Activated CD4-positive, CD25-positive, alpha-beta regulatory T cell treated with anti-CD3 and anti-CD28 coated beads, Interleukin-2, amount 50 U/mL, for 24 hours (primary cell): ENCODE measurements at regions not wholly inside any gene's neighbourhood (a gene's known extent, or its start where the extent isn't known, plus 50 kb on each side); places are given as distances from the start of the nearest gene placed in this dataset.

ENCODE experiments used
- ATAC-seq, 2 donors: fragments of 150-1000 bp; cut with Tn5 transposase; one replicate each; pipeline ENCODE4 v1.10.0; 2021; ENCODE audit warnings: mild to moderate bottlenecking in 1 of 2, moderate library complexity in 1 of 2

DNA sequence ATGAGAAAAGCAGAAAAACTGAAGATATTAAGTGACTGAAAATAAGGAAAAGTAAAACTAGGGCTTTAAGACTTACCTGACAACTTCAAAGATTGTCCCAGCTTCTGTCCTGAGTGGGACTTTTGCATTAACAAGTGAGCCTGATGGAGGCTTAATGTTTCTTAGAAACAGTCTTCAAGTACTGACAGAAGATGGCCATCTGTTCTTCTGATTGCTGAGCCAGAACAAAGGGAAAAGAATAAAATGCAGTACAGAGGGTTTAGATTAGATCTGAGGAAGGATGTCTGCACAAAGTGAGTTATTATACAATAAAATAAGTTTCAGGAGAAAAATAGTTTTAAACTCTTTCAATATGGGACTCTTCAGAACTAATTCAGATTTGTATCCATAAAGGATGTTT lies 500.7 kb downstream of the CETN3 start:
- ATAC-seq: no peak

DNA sequence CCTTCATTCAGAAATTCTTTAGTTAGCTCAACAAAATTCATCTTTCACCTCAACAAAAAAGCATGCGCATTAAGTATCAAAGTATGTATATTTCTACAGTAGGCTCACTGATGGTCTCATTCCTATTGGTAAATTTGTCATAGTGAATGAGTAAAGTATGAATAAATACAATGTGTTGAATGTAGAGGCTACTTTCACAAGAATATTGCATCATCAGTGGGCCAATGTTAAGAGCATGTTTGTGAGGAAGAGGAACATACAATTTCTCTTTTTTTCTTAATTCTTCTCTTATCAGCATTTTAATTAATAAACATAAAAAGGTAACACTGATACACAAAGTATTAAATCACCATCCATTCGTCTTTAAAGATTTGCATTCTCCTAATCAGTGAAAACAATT lies 505.1 kb downstream of the CETN3 start:
- no peak for ATAC-seq

DNA sequence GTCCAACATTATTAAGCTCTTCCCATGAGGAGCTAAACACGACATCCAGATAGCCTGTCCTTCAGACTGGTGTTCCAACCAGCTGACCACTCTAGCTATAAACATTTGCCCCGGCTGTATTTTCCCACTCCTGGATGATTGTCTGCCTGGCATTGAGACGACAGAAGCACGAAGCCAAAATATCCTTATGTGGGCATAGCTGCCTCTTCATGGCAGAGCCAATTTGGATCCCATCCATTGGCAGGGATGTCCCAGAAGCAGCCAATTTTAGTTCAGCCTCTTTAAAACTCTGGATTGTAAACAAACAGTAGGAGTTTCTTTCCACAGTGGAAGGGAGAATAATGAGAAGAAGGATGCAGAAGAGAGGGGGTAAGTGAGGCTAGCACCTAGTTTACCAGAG lies 507.6 kb downstream of the CETN3 start:
- ATAC-seq: no peak

DNA sequence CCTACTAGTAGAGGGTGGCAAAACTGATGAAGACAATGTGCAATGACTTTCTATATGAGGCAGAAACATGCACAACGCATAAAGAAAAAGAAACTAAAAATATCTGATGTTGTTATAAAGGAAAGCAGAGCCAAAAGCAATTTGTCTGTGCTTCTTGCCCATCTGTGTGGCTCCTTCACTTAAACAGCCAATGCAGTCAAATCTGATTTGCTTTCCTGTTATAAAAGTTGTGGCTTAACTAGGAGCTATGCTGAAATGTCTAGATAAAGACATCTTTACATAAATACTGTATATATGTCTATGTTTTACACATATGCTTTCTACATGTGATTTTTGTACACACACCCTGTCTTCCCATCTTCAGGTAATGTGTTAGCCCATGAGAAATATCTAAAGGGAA lies 508.2 kb downstream of the CETN3 start:
- no peak for ATAC-seq

DNA sequence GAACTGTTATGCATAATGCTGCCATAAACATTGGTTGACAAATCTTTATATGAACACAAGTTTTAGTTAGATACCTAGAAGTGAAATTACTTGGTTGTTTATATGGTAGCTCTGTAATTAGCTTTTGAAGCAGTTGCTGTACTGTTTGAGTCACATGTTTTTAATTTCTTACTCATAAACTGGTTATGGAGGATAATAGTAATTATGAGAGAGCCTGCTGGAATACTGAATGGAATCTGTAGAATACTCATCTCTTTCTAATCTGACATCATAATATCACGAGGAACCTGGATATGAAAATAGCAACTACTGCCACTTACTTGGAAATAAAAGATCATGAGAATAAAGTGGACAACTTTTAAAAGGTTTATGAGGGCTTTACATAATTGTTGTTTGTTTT lies 509.2 kb downstream of the CETN3 start:
- ATAC-seq: no peak

DNA sequence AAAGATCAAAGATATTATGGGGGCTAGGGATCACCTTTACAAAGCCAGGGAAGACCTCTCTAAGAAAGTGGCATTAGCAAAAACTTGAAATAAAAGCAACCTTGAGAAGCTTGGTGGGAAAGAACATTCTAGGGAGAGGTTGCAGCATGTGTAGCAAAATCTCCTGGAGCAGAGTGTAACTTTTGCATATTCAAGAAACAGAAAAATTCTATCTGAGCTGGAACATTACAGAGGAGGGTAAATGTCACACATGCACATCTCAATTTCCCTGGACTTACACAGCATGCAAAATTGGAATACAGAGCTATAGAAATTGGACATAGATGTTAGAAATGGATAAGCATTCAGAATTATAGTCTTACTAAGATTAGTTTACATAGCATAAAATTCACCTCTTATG lies 510.0 kb downstream of the CETN3 start:
- no peak for ATAC-seq

DNA sequence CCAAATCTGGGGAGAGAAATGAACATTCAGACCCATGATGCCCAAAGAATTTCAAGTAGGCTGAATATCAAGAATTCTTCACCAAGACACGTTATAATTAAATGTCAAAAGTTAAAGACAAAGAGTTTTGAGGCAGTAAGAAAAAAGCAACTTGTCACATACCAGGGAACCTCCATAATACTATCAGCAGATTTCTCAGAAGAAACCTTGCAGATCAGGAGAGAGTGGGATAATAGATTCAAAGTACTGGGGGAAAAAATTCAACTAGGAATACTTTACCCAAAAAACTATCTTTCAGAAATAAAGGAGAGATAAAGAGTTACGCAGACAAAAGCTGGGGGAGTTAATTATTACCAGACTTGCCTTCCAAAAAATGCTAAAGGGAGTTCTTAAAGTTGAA lies 516.0 kb downstream of the CETN3 start:
- no peak for ATAC-seq

DNA sequence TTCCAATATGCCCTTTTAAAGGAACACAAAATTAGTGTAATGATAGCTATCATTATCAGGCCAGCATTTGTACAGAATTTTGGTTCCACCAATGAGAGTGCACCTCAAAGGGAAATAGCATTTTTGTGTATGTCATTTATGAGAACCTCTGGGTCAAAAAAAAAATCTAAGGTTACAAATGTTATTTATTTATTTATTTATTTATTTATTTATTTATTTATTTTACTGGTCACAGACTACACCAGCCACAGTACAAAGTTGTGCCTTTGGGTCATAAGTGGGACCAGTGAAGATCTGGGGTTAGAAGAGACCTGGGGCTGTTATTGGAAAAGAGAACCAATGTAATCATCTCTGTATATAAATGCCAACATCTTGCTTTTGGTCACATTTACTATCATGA lies 523.9 kb downstream of the CETN3 start:
- ATAC-seq: no peak

DNA sequence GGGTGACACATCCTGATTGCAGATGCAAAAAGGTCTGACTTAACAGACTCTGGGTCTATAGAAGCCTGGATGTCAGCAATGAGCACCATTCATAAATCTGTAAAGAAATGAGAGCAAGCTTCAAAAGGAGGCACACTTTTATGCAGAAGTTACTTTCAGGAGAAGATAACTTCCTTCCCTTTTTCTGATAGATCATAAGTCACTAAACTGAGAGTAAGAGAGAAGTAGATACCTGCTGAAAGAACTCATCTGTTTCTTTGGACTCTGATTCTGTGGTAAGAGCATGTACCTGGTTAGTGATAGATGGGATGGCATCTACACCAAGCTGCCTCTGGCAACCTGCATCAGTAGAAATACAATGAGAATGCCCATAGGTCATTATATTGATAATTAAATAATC lies 525.6 kb downstream of the CETN3 start:
- ATAC-seq: no peak

DNA sequence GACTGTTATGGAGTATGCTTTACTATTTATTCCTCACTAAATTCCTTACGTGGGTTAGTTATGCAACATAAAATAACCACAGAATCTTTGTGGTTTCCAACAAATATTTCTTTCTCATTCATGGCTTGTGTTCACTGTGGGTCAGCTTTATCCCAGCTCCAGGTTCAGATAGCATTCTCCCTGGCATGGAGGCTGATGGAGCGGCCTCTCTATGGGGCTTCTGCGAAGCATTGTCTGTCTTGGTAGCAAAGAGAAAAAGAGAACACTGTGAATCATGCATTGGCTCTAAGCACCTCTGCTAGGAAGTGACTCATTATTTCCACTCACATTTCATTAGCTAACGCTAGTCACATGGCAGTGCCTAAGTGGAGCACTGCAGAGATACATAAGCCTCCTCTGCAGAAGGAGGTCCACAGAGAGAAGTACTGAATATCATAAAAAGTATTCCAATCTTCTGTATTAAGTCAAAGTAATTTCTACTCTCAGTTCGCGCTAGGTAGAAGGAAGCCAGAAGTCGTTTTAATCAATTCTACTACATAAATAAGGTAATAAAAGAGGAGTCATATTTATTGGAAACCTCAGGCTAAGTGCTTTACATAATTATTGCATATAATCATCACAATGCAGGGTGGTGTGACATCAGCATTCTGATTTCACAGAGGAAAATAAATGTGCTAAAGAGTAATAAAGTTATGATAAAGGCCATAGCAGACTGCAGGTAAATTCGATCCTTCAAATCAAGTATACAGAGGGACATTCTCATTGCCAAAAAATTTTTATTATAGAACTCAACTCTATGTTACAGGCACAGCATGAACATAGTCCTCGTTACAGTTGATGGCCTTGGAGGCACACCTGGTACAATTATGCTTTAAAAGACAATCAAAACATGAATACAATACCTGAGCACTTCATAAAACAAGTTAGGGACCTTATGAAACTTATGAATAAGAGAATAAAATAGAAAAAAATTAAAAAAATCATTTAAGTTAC lies 531.1 kb downstream of the CETN3 start:
- no peak for ATAC-seq

DNA sequence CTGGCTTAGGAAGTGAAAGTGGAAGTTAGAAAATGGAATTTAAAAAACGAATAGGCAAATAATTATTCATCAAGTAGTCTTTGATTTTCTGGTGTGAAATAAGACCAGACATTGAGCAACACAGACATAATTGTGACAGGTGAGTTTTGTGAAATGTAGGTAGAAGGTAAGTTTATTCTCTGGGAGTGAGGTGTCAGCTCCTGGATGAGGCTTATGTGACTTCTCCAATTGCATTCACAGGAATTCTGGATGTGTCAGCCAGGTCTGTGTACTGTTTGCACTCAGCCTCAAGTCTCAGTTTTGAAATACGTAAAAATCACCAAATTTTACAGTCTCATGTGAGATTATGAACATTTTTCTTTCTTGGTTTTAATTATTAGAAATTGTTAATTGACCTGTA lies 537.6 kb downstream of the CETN3 start:
- ATAC-seq: no peak

DNA sequence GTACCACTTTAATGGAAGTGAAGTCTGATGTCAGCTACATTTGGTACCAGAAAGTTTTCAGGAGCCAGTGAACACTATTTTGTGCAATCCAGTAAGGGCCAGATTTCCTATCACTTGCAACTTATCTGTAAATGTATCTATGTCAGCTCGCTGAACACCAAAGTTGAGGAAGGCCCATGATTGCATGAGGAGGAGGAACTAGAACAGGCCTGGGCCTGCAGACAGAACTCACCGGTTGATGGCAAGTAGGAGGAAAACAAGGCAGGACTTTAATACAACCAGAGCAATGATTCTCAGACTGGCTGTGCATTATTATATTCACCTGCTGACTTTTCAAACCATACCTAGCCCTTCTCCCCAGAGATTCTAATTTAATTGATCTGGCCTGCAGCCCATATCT lies 540.2 kb downstream of the CETN3 start:
- ATAC-seq: no peak

DNA sequence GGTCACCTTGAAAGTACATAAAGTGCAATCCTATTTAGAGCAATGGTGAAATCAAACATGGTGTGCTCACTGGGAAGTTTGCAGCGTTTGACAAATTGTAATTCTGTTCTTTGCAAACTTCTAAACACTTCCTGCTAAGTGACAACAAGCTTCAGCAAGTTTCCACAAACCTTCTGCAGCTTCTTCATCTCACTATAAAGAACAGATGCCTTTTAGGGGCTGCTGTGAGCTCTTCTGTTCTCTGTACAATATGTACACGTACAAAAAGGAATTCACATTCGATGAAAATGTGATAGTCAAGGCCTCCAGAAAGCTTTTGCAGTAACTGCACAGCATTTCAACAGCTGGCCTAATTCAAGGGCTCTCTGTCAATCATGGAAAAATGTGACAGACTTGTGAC lies 543.1 kb downstream of the CETN3 start:
- no peak for ATAC-seq

DNA sequence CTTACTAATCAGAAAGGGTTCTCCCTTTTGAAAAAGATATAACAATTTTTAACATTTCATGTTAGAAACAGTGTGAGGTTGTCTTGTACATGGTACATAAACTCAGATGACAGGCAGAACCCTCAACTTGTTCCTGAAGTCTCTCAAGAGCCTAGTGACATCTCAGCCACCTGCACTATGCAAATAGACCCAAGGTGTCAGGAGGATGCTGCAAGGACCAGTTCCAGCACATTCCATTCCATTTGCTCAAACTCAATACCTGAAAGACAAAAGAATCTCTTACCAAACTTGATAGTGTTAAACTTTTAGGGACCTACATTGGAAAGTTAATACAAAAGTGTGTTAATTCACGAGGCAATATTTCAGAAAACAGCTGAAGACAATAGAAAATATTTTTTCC lies 544.6 kb downstream of the CETN3 start:
- no peak for ATAC-seq

DNA sequence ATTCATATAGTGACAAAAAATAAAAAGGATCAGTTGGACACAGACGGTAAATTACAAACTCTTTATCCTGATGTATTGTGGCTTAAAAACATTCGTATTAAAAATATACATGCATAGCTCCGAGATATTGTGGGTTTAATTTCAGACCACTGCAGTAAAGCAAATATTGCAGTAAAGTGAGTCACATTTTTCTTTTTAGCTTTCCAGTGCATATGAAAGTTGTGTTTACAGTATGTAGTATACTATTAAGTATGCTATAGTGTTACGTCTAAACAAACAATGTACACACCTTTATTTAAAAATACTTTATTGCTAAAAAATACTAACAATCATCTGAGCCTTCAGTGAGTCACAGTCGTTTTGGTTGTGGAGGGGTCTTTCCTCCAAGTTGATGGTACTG lies 551.8 kb downstream of the CETN3 start:
- ATAC-seq: no peak

DNA sequence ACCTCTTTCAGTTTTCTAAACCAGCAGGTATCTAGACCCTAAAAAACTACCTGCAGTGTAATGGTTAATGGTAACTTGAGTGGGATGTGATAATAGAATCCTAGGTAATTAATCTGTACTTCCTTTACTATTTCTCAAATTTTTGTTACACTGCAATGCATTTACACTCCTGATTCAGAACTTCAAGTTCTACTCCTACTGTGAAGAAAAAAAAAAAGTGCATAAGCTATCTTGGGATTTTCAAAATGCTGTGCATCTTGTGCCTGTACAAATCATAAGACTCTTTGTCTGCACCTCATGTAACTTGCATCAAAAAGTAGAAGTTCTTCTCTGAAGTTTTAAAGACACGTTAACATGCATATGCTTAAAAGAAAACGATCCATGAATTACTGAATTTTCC lies 554.1 kb downstream of the CETN3 start:
- ATAC-seq: no peak

DNA sequence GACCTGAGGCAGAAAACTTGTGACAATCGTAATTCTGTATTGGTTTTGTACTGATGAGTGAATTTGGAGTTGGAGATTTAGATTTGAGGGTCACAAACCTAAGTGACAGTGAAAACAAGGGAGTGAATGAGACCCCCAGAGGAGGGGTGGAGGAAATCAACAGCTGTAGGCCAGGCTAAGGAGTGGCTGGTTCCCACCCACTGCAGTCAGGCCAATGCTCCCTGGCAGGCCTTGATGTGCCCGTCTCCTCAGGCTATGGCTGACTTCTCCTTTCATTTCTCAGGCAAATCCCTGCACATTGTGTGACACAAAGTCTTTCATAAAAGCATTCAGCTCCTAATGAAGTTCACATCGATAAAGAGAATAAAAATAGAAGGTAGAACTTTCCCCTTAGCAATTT lies 557.6 kb downstream of the CETN3 start:
- no peak for ATAC-seq

DNA sequence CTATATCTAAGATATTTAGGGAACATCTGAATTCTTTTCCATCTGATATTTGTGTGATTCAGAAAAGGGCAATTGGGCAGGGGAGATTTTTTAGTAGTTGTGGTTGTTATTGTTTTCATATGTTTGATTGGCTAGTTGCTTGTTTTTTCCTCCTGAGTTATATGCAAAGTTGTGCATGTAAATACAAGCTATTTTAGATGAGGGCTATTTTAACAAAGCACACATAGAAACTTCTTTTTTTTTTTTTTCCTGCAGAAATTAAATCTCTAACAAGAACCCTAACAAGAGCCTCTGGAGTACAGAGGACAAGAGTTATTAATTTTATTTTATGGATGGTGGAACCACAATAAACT lies 559.1 kb downstream of the CETN3 start:
- ATAC-seq: no peak

DNA sequence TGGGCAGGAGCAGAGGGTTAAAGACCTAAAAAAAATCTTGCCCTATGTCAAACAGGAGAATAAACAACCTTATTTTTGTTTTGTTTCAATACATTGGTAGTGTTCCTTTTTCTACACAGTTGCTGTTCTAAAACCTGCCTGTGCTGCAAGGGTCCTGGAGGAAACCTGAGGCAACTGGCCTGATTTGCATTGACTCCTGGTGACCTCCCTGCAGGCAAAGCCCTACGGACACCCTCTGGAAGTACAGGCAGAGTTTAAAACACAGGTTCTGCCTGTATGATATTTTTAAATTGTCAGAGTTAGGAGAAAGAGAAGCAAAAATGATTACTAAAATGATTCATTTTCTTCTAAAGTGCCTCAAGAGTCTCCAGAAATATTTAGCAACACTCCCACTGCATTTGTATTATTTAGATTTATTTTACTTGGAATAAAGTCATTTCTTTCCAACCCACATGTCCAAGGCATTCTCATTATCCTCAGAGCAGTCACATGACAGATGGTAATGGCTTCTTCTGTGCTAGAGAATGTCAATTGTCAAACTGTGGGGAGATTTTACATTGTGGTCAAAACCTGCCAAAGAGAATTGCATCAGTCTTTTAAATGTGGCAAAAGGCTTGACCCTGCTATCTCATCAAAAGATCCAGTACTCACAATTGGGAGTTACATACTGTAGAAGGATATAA lies 559.6 kb downstream of the CETN3 start:
- ATAC-seq: no peak

DNA sequence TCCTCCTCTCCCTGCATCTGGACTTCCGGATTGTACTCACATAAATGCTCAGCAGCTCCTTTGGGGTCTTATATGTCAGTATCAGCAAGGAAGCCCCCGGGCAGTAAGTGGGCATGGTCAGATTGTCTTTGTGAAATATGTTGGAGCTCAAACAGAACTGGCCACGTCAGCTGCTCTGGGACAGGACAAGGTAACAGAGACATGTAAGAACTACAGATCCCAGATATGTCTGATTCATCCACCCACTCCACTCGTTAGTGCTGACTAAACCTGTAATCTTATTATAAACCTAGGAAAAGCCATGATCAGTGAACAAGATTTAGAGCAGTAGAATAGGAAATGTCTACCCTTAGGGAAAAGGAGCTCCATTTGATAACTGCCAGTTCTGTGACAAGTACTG lies 561.8 kb downstream of the CETN3 start:
- no peak for ATAC-seq

DNA sequence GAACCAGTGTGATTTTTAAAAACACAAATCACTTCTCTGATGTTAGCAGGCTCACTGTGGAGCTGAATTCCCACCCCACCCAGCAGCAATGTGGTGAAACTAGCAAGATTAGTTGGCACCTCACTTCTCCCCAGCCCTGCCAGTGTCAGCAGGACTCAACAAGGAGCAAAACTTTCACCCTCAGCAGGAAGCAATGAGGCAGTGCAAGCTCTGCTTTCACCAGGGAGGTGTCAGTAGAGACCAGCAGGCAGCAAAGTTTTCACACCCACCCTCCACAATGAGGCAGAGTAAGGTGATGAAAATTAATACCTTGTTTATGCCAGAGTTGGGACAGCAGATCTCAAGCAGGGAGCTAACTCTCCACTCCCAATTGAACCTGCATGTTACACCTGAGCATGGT lies 565.0 kb downstream of the CETN3 start:
- no peak for ATAC-seq

DNA sequence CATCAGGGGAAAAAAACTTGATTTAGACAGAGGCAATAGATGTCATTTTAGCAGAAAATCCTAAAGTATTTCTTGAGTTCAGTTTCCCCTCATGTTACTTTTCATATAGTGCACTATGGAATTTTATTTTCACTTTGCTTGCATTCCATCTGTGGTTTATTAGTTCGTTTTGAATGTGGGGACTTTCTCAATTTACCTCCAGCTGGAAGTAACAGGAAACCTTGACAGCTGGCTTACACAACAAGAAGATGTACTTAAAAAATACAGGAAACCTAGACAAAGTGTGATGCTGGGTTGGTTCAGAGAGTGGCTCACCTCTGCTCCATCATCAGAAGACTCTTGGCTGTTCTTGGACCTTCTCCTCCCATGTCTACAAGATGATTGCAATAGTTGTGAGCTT lies 567.0 kb downstream of the CETN3 start:
- no peak for ATAC-seq

DNA sequence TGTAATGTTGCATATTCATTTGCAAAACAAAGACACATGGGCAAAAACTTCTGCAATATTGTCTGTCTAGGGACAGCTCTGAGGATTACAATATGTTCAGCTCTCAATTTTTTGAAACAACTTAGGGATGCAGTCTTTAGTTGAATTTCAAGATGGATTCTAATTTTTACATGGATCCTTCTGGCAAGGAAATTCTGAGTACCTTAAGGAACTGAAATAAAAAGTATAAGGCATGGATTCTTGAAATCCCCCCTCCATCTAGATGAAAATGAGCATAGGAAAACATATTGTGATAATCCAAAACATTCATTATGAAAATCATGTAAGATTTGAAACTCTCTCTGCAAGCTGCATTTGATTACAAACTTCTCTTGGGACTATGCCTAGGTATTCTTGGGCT lies 568.6 kb downstream of the CETN3 start:
- no peak for ATAC-seq

DNA sequence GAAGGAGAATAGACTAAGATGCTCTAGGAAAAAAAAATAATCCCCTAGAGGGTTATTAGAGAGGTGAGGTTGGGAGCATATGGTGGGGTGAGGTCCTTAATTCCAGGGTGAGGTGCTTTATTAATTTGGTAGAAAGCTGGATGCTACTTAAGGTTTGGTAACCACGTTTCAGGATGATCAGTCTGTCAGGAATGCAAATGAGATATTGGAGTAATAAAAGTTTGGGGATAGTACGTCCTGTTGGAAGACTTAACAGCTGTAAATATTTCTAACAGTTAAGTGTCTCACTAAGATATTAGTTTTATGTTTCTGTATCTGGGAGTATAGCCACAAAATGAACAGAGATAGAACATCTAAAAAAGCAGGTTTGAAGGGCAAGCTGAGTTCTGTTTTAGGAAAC lies 578.9 kb downstream of the CETN3 start:
- ATAC-seq: no peak

DNA sequence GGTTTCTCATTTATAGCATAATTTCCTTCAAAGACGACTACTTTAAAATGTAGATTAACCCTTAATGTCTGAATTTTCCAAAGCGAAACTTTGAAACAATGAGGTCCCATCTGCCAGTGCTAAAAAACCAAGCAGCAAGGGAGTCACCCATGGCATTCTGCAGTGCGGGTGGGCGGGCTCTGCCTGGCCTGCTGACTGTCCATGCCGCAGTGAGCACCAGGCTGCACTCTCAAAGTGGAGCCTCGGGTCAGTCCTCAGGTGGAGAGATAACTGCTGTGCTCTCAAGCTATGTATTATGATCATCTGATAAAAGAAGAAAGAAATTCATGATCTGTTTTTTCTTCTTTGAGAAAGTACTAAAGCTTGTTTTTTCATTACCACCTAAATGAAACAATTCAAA lies 581.6 kb downstream of the CETN3 start:
- no peak for ATAC-seq
